ENCODE measurements at regions not wholly inside any gene's neighbourhood (a gene's known extent, or its start where the extent isn't known, plus 50 kb on each side); places are given as distances from the start of the nearest gene placed in this dataset.
"Not testable (repeated sequence)": the region's sequence is repeated elsewhere in the genome, so short reads cannot be mapped to it uniquely, and the experiment has no call there.

GRCh38 chr15:84401461-84401860 lies 165.9 kb downstream of the GOLGA6L4 start:
- TF ChIP-seq CTCF (conservative IDR thresholded peaks at IDR 0.05; ENCODE audit: low read depth, low read length); RFX5 (IDR thresholded peaks at IDR 0.05; ENCODE audit: low read depth, low read length); RCOR1 (IDR thresholded peaks at IDR 0.05; ENCODE audit: insufficient replicate concordance, low read length); RAD21 (IDR thresholded peaks at IDR 0.05; ENCODE audit: low read length); MXI1 (IDR thresholded peaks at IDR 0.05; ENCODE audit: borderline replicate concordance, low read depth, low read length); POLR2A (IDR thresholded peaks at IDR 0.05; ENCODE audit: low read depth, low read length); CEBPB (IDR thresholded peaks at IDR 0.05; ENCODE audit: low read depth, low read length); FOS (IDR thresholded peaks at IDR 0.05; ENCODE audit: low read depth, low read length); ELK1 (IDR thresholded peaks at IDR 0.05; ENCODE audit: borderline replicate concordance, low read depth, low read length); MAZ (IDR thresholded peaks at IDR 0.05; ENCODE audit: borderline replicate concordance, low read depth, low read length); MAFK (IDR thresholded peaks at IDR 0.05; ENCODE audit: low read depth, low read length): not testable (repeated sequence)

Data from IMR-90 (cell line).